ENCODE measurements at regions not wholly inside any gene's neighbourhood (a gene's known extent, or its start where the extent isn't known, plus 50 kb on each side); places are given as distances from the start of the nearest gene placed in this dataset.
"Not testable (repeated sequence)": the region's sequence is repeated elsewhere in the genome, so short reads cannot be mapped to it uniquely, and the experiment has no call there.

DNA sequence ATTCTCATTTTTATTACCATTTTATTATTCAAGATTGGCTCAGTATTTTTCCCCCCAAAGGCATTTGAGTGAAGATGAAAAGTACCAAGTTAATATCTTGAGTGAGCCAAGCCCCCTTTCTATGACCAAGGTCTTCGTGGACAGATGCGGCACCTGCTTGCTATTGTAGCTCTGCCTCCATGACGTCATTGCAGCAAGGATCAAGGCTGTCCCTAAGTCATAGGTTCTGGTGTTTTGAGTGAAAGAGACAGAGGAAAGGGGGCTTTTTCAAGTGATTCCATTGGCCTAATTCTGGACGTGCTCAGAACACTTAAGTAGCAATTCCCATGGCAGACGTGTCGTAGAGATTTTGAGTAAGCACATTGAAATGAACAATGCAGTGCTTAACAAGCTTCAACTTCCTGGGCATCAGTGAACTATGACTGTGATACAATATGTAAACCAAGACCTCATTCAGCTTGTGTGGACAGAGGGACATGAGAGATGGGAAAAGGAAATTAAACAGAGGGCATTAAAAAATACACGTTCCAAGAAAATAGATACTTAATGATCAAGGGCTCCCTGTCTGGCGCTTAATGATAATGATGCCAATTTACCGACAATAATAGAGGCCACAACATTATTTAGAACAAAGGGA is 248.7 kb upstream of the NPVF start:
- TF ChIP-seq CTCF (conservative IDR thresholded peaks at IDR 0.05): no peak
- Mint-ChIP-seq H3K4me1 (ENCODE audit: unreplicated experiment) (peaks cover 9% of the 10 kb centered on the region), H3K9me3 (no peaks in the 10 kb centered on the region), H3K4me3 (no peak overlapping the region), H3K36me3 (no peaks in the 10 kb centered on the region), H3K27ac (no peak overlapping the region), H3K27me3 (peaks cover 9% of the 10 kb centered on the region)
- no peak for DNase-seq (ENCODE audit: extremely low spot score, unreplicated experiment)

DNA sequence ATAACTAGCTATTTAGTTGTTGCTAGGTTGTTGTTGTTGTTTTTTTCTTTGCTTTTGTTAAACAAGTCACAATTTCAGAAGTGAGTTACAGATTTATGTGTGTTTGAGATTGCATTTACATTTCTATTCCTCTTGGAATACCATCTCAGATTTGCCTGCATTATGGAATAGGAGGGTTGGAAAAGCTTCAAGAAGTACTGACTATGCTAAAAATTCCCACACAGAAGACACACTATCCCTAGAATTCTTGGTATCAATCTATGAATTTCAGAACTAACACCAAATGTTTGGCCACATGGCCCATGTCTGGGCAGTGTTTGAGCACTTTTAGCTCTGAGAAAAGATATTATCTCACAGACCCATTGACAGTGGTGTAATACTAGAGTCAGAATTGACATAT is 249.9 kb upstream of the NPVF start:
- H3K4me1 Mint-ChIP-seq (ENCODE audit: unreplicated experiment): peaks cover 14% of the 10 kb centered on the region
- H3K27me3 Mint-ChIP-seq; H3K27ac Mint-ChIP-seq; H3K36me3 Mint-ChIP-seq; DNase-seq (ENCODE audit: extremely low spot score, unreplicated experiment); H3K4me3 Mint-ChIP-seq; H3K9me3 Mint-ChIP-seq: not testable (repeated sequence)

DNA sequence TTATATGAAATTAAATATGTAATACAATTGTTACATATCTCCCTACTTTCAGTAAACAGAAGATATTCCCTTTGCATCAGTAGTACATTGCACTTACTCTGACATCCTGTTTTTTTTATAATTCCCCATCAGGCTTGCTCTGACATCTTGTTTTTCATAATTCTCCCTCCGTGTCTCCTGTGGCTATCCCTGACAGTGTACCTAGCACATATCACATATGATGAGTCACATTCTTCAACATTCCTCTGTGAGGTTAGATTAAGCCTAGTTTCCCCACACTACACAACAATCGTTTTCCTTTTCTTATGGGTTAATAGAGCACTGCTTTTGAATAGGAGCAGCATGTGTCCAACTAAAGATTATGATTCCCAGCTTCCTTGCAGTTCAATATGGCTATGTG is 250.6 kb upstream of the NPVF start:
- peaks cover 14% of the 10 kb centered on the region for H3K4me1 Mint-ChIP-seq (ENCODE audit: unreplicated experiment)
- H3K4me3 Mint-ChIP-seq: no peak overlapping the region
- no peak for DNase-seq (ENCODE audit: extremely low spot score, unreplicated experiment)
- H3K36me3 Mint-ChIP-seq: no peaks in the 10 kb centered on the region
- no peaks in the 10 kb centered on the region for H3K9me3 Mint-ChIP-seq
- no peak for TF ChIP-seq CTCF (conservative IDR thresholded peaks at IDR 0.05)
- peaks cover 3% of the 10 kb centered on the region for H3K27me3 Mint-ChIP-seq
- H3K27ac Mint-ChIP-seq: no peak overlapping the region

DNA sequence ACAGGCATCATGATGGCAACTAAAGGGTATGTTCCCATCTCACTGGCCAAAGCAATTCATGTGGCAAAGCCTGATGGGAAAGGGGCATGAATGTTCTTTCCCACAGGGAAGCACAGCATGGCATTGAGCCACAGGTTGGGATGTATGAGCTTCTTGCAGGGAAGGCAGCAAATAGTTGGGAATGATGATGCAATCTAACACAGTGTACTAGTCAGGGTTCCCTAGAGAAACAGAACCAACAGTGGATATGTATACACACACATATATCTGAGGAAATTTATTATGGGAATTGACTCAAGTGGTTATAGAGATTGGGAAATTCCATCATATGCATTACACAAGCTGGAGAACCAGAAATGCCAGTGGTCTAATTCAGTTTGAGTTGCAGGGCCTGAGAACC is 253.6 kb upstream of the NPVF start:
- Mint-ChIP-seq H3K36me3 (no peaks in the 10 kb centered on the region), H3K9me3 (no peaks in the 10 kb centered on the region), H3K27ac (no peak overlapping the region), H3K4me3 (no peak overlapping the region), H3K4me1 (ENCODE audit: unreplicated experiment) (peaks cover 11% of the 10 kb centered on the region), H3K27me3 (peaks cover 3% of the 10 kb centered on the region)
- TF ChIP-seq CTCF (conservative IDR thresholded peaks at IDR 0.05): no peak
- DNase-seq (ENCODE audit: extremely low spot score, unreplicated experiment): no peak

- Mint-ChIP-seq H3K4me3 (no peak overlapping the region), H3K27me3 (no peaks in the 10 kb centered on the region), H3K36me3 (no peaks in the 10 kb centered on the region), H3K9me3 (no peaks in the 10 kb centered on the region), H3K4me1 (ENCODE audit: unreplicated experiment) (peaks cover 5% of the 10 kb centered on the region), H3K27ac (no peak overlapping the region)
- TF ChIP-seq CTCF (conservative IDR thresholded peaks at IDR 0.05): no peak
- no peak for DNase-seq (ENCODE audit: extremely low spot score, unreplicated experiment)
Observed at GRCh38 chr7:25482631-25483030, 254.3 kb upstream of the NPVF start.

- H3K36me3 Mint-ChIP-seq: no peaks in the 10 kb centered on the region
- H3K4me1 Mint-ChIP-seq (ENCODE audit: unreplicated experiment): peaks cover 5% of the 10 kb centered on the region
- no peak for DNase-seq (ENCODE audit: extremely low spot score, unreplicated experiment)
- no peaks in the 10 kb centered on the region for H3K27me3 Mint-ChIP-seq
- no peak for TF ChIP-seq CTCF (conservative IDR thresholded peaks at IDR 0.05)
- no peak overlapping the region for H3K27ac Mint-ChIP-seq
- H3K4me3 Mint-ChIP-seq: no peak overlapping the region
- H3K9me3 Mint-ChIP-seq: no peaks in the 10 kb centered on the region
Observed at GRCh38 chr7:25485026-25485425, 256.7 kb upstream of the NPVF start.
